ENCODE measurements at regions not wholly inside any gene's neighbourhood (a gene's known extent, or its start where the extent isn't known, plus 50 kb on each side); places are given as distances from the start of the nearest gene placed in this dataset.
"Not testable (repeated sequence)": the region's sequence is repeated elsewhere in the genome, so short reads cannot be mapped to it uniquely, and the experiment has no call there.

GRCh38 chr2:163984986-163985385 lies 249.2 kb upstream of the FIGN start:
- ChIA-PET POLR2A (no interaction called here), CTCF (no interaction called here)

- ChIA-PET POLR2A (no interaction called here), CTCF (no interaction called here)
Measured at GRCh38 chr2:163983911-163984310, 248.1 kb upstream of the FIGN start.

GRCh38 chr2:163982938-163983337 lies 247.1 kb upstream of the FIGN start:
- CTCF ChIA-PET, result no interaction called here
- POLR2A ChIA-PET, result no interaction called here

GRCh38 chr2:163974766-163975165 lies 239.0 kb upstream of the FIGN start:
- POLR2A ChIA-PET, result no interaction called here
- CTCF ChIA-PET, result no interaction called here

GRCh38 chr2:163970058-163970813 lies 234.4 kb upstream of the FIGN start:
- ChIA-PET POLR2A (no interaction called here), CTCF (no interaction called here)

- POLR2A ChIA-PET, CTCF ChIA-PET: not testable (repeated sequence)
Measured at GRCh38 chr2:163964278-163964677, 228.5 kb upstream of the FIGN start.

GRCh38 chr2:163953390-163953907 lies 217.6 kb upstream of the FIGN start:
- CTCF ChIA-PET, result no interaction called here
- POLR2A ChIA-PET, result no interaction called here

- CTCF ChIA-PET, result no interaction called here
- POLR2A ChIA-PET, result no interaction called here
Measured at GRCh38 chr2:163951312-163951711, 215.5 kb upstream of the FIGN start.

GRCh38 chr2:163949693-163950092 lies 213.9 kb upstream of the FIGN start:
- CTCF ChIA-PET, result no interaction called here
- POLR2A ChIA-PET, result no interaction called here

GRCh38 chr2:163944347-163944737 lies 208.5 kb upstream of the FIGN start:
- POLR2A ChIA-PET, result no interaction called here

GRCh38 chr2:163943403-163944346 lies 207.9 kb upstream of the FIGN start:
- ChIA-PET CTCF (no interaction called here), POLR2A (no interaction called here)

More at GRCh38 chr2:163944347-163944737, 208.5 kb upstream of the FIGN start:
- CTCF ChIA-PET, result no interaction called here

- POLR2A ChIA-PET, result no interaction called here
- CTCF ChIA-PET, result no interaction called here
Measured at GRCh38 chr2:163934131-163934530, 198.3 kb upstream of the FIGN start.

GRCh38 chr2:163919717-163920116 lies 183.9 kb upstream of the FIGN start:
- POLR2A ChIA-PET, result no interaction called here

GRCh38 chr2:163914486-163914885 lies 178.7 kb upstream of the FIGN start:
- CTCF ChIA-PET, POLR2A ChIA-PET: not testable (repeated sequence)

More at GRCh38 chr2:163919717-163920116, 183.9 kb upstream of the FIGN start:
- CTCF ChIA-PET, result no interaction called here

GRCh38 chr2:163913532-163913944 lies 177.7 kb upstream of the FIGN start:
- POLR2A ChIA-PET, result not testable (repeated sequence)

GRCh38 chr2:163909411-163910080 lies 173.7 kb upstream of the FIGN start:
- POLR2A ChIA-PET, result no interaction called here
- CTCF ChIA-PET, result no interaction called here

More at GRCh38 chr2:163913532-163913944, 177.7 kb upstream of the FIGN start:
- CTCF ChIA-PET, result not testable (repeated sequence)

GRCh38 chr2:163906410-163906809 lies 170.6 kb upstream of the FIGN start:
- ChIA-PET CTCF (no interaction called here), POLR2A (no interaction called here)

GRCh38 chr2:163897799-163898198 lies 162.0 kb upstream of the FIGN start:
- ChIA-PET POLR2A (no interaction called here), CTCF (no interaction called here)

- POLR2A ChIA-PET, CTCF ChIA-PET: not testable (repeated sequence)
Measured at GRCh38 chr2:163893444-163893843, 157.6 kb upstream of the FIGN start.

- ChIA-PET CTCF (no interaction called here), POLR2A (no interaction called here)
Measured at GRCh38 chr2:163888591-163888990, 152.8 kb upstream of the FIGN start.

- ChIA-PET POLR2A (no interaction called here), CTCF (no interaction called here)
Measured at GRCh38 chr2:163887182-163887581, 151.4 kb upstream of the FIGN start.

Measured in activated CD8-positive, alpha-beta memory T cell treated with anti-CD3 and anti-CD28 coated beads for 36 hours (primary cell).